ENCODE measurements at regions not wholly inside any gene's neighbourhood (a gene's known extent, or its start where the extent isn't known, plus 50 kb on each side); places are given as distances from the start of the nearest gene placed in this dataset.

GRCh38 chr12:131565267-131566015 lies 145.4 kb upstream of the SFSWAP start (continued):
- TF ChIP-seq CEBPB (IDR thresholded peaks at IDR 0.05; ENCODE audit: low read depth, low read length) (no peak), POU5F1 (IDR thresholded peaks at IDR 0.05; ENCODE audit: low read depth, low read length) (no peak)
- TF ChIP-seq, protein P1, sequence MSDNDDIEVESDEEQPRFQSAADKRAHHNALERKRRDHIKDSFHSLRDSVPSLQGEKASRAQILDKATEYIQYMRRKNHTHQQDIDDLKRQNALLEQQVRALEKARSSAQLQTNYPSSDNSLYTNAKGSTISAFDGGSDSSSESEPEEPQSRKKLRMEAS (IDR thresholded peaks at IDR 0.05): no peak

Data from H1 (cell line).